Karpas-422 (cell line): ENCODE measurements at regions not wholly inside any gene's neighbourhood (a gene's known extent, or its start where the extent isn't known, plus 50 kb on each side); places are given as distances from the start of the nearest gene placed in this dataset.

Experiments used
- DNase-seq: peaks from one replicate; pipeline ENCODE4 v3.0.0-alpha.2; 2015
- H2AFZ ChIP-seq: fragments of 200-600 bp; sonication (generic); 2 replicates; pipeline ENCODE4 v1.6.1; 2014; ENCODE audit warnings: antibody characterized with exemption, low read length, mixed read lengths
- H3K27ac ChIP-seq: fragments of 200-600 bp; sonication (generic); 2 replicates; pipeline ENCODE4 v1.5.1; 2014; ENCODE audit warnings: mild to moderate bottlenecking, low read length, moderate library complexity
- H3K27me3 ChIP-seq: fragments of 200-600 bp; sonication (generic); 2 replicates; pipeline ENCODE4 v1.6.1; 2014; ENCODE audit warnings: low read length, mixed read lengths
- H3K36me3 ChIP-seq: fragments of 200-600 bp; sonication (generic); 2 replicates; pipeline ENCODE4 v1.6.1; 2014; ENCODE audit warnings: low read length, mixed read lengths; ENCODE audit not compliant: insufficient read depth
- H3K4me1 ChIP-seq: fragments of 200-600 bp; sonication (generic); 2 replicates; pipeline ENCODE4 v1.6.1; 2014; ENCODE audit warnings: mild to moderate bottlenecking, low read length, mixed read lengths
- H3K4me2 ChIP-seq: fragments of 200-600 bp; sonication (generic); 2 replicates; pipeline ENCODE4 v1.6.1; 2014; ENCODE audit warnings: low read length, low read depth, mild to moderate bottlenecking; ENCODE audit not compliant: poor library complexity, severe bottlenecking
- H3K4me3 ChIP-seq: fragments of 200-600 bp; sonication (generic); 2 replicates; pipeline ENCODE4 v1.5.1; 2014; ENCODE audit warnings: mild to moderate bottlenecking, antibody characterized with exemption, low read length, mixed read lengths
- H3K79me2 ChIP-seq: fragments of 200-600 bp; sonication (generic); 2 replicates; pipeline ENCODE4 v1.6.1; 2014; ENCODE audit warnings: mild to moderate bottlenecking, low read length, mixed read lengths
- H3K9ac ChIP-seq: fragments of 200-600 bp; sonication (generic); 2 replicates; pipeline ENCODE4 v1.6.0; 2014; ENCODE audit warnings: low read length
- H3K9me2 ChIP-seq: fragments of 200-600 bp; sonication (generic), shearing (Covaris generic); replicated peaks from 2 replicates; pipeline ENCODE4 v1.6.0; 2014; ENCODE audit warnings: mild to moderate bottlenecking, low read length, moderate library complexity; ENCODE audit not compliant: insufficient read depth
- H3K9me3 ChIP-seq: fragments of 300-700, 200-600 bp; sonication (generic); 2 replicates; pipeline ENCODE4 v1.6.1; 2014; ENCODE audit warnings: low read length, mixed read lengths
- H4K20me1 ChIP-seq: fragments of 200-600 bp; sonication (generic); 2 replicates; pipeline ENCODE4 v1.6.1; 2014; ENCODE audit warnings: mild to moderate bottlenecking, antibody characterized with exemption, low read length, low read depth; ENCODE audit not compliant: insufficient read depth

DNA sequence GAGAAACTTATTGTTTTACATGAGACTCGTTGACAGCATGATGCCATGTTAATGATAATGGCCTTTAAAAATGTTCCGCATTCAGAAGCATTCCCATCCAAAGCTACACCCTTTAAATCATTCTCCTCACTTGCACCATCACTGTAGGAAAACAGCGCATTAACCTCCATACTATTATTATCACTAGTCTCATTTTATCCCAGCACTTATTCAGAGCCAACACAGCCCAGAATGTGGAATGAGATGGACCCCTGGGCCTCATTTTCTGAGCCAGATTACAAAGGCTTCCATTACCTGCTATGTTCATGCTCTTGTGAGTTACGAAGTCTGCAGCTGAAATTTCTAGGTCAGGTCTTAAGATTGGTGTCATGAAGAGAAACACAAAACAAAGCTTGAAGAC, 159.4 kb downstream of the HS3ST3A1 start:
- Histone ChIP-seq H3K79me2 (no peaks in the 10 kb centered on the region), H3K9me2 (no peaks in the 10 kb centered on the region), H4K20me1 (no peaks in the 10 kb centered on the region), H3K9ac (no peak overlapping the region), H3K27me3 (peaks cover 5% of the 10 kb centered on the region; the same call in 1 of the 2 replicates), H3K4me2 (no peak overlapping the region), H2AFZ (no peak overlapping the region), H3K4me1 (no peaks in the 10 kb centered on the region), H3K9me3 (no peaks in the 10 kb centered on the region), H3K36me3 (no peaks in the 10 kb centered on the region), H3K27ac (no peak overlapping the region), H3K4me3 (no peak overlapping the region)
- no peak for DNase-seq

DNA sequence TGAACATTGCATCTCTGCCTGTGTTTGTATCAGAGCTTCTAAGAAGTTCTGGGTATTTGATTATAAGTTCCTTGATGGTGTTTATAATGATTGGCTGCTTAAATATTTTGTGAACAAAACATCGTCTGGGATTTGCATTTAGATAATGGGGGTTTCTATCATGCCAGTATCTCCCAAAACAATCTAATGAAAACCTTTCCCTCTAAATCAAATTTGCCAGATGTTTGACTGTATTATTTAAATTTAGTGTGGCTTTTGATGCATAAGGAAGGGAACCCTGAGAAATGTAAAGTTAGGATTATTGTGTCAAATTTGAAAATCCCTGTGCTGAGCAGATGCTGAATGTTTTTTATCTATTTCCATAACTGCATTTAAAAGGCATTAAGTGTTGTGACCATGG, 159.9 kb downstream of the HS3ST3A1 start:
- Histone ChIP-seq H3K9me2 (no peaks in the 10 kb centered on the region), H3K4me2 (no peak overlapping the region), H3K4me3 (no peak overlapping the region), H3K9ac (no peak overlapping the region), H3K4me1 (no peaks in the 10 kb centered on the region), H4K20me1 (no peaks in the 10 kb centered on the region), H3K79me2 (no peaks in the 10 kb centered on the region), H3K27ac (no peak overlapping the region), H3K27me3 (peaks cover 5% of the 10 kb centered on the region; the same call in 1 of the 2 replicates), H2AFZ (no peak overlapping the region), H3K9me3 (no peaks in the 10 kb centered on the region), H3K36me3 (no peaks in the 10 kb centered on the region)
- no peak for DNase-seq

DNA sequence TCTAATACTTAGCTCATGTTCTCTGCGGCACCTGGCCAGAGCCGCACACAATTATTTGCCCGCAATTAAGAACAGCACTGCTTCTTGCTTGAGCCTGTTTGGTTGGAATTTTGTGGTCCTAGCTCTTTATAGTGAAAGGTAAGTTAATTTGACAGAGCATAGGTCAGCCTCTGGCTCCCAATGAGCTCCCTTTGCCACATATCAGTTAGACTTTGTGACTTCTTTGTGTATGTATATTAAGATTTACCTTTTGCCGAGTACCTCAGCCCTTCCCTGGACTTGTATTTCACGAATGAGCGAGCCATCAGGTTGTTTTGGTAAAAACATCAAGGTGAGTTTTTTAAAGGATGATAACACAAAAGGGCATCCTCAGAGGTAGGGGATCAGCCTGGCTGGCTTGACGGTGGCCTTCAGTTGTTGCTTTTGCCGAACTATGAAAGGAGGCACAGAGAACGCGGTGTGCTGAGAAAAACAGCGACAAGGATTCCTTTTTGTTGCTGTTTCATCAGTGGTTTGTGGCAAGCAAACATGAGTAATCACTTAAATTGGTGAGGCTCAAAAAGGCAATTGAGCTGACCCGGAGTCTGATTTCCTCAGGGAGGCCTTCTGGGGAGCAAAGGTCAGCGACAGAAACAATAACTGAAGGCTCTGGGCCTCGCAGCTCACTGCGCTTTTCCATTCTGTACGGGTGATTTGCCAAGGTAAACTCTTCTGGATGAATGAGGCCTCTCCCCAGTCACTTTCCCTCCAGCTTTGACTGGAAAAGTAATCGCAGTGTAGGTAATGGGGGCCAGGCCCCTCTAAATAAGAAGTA, 163.6 kb downstream of the HS3ST3A1 start:
- Histone ChIP-seq H3K36me3 (no peaks in the 10 kb centered on the region), H2AFZ (no peak overlapping the region), H3K27ac (no peak overlapping the region), H3K4me3 (no peak overlapping the region), H3K9ac (no peak overlapping the region), H3K4me1 (no peaks in the 10 kb centered on the region), H3K9me2 (no peaks in the 10 kb centered on the region), H3K27me3 (no peaks in the 10 kb centered on the region), H3K9me3 (no peaks in the 10 kb centered on the region), H4K20me1 (no peaks in the 10 kb centered on the region), H3K4me2 (no peak overlapping the region), H3K79me2 (no peaks in the 10 kb centered on the region)
- no peak for DNase-seq

DNA sequence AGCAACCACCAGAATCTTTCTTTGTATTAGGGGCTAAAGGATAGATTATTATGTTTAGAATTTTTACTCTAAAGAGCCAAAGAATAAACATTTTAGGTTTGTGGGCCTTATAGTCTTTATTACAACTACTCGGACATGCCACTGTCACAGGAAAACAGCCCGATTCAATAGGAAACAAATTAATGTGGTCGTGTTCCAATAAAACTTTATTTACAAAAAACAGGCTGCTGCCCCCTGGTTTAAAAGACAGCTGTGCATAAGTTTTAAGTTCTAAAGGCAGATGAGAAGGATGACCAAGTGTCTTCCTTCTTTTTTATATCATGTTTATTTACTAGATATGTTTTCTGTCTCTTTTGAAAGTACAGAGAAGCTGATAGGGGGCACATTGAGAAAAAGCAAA, 166.5 kb downstream of the HS3ST3A1 start:
- Histone ChIP-seq H3K4me1 (no peaks in the 10 kb centered on the region), H2AFZ (no peak overlapping the region), H3K27me3 (no peaks in the 10 kb centered on the region), H3K27ac (no peak overlapping the region), H3K9me3 (no peaks in the 10 kb centered on the region), H3K4me2 (no peak overlapping the region), H3K9me2 (no peaks in the 10 kb centered on the region), H3K9ac (no peak overlapping the region), H3K36me3 (no peaks in the 10 kb centered on the region), H4K20me1 (no peaks in the 10 kb centered on the region), H3K4me3 (no peak overlapping the region), H3K79me2 (no peaks in the 10 kb centered on the region)
- no peak for DNase-seq

DNA sequence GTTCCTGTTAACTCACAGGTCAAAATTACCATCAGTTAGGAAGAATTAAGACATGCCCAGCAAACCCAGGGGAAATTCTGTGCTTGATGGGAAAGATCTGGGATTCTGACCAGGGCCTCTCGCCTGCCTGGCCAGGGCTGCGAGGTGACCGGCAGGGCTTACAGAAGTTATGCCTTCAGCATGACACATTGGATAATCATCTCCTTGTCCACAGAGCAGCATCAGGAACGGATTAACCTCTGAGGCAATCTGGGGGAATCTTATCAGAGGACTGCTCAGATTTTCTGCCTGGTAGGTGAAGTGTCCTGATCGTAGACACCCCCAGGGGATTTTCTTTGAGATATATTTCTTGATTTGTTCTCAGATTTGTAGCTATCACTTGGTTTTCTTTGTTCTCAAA, 172.5 kb downstream of the HS3ST3A1 start:
- Histone ChIP-seq H3K9me2 (no peaks in the 10 kb centered on the region), H4K20me1 (no peaks in the 10 kb centered on the region), H3K4me2 (no peak overlapping the region), H3K36me3 (no peaks in the 10 kb centered on the region), H2AFZ (no peak overlapping the region), H3K27ac (no peak overlapping the region), H3K9ac (no peak overlapping the region), H3K79me2 (no peaks in the 10 kb centered on the region), H3K4me1 (no peaks in the 10 kb centered on the region), H3K9me3 (no peaks in the 10 kb centered on the region), H3K27me3 (no peaks in the 10 kb centered on the region), H3K4me3 (no peak overlapping the region)
- no peak for DNase-seq

DNA sequence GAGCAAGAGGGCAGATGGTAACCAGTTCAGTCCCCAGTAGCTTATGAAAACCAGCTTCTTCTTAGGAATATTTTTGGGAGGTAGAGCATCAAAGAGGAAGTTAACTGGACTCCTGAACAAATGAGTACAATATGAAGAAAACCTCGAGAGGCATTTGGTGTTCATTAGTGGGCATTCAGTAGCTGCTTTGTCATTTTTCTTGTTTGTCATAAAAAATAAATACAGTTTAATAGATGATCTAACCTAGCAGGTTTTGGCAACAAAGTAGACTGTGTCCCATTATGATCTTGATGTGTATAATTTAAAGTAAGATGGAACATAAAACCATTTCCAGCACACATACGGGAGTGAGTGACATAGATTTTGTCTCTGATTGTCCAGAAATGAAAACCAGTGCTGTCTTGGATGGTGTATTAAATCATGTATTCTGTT, 173.1 kb downstream of the HS3ST3A1 start:
- Histone ChIP-seq H3K9me2 (no peaks in the 10 kb centered on the region), H3K27me3 (no peaks in the 10 kb centered on the region), H4K20me1 (no peaks in the 10 kb centered on the region), H3K4me1 (no peaks in the 10 kb centered on the region), H3K79me2 (no peaks in the 10 kb centered on the region), H3K27ac (no peak overlapping the region), H3K9ac (no peak overlapping the region), H3K4me2 (no peak overlapping the region), H3K4me3 (no peak overlapping the region), H3K9me3 (no peaks in the 10 kb centered on the region), H3K36me3 (no peaks in the 10 kb centered on the region), H2AFZ (no peak overlapping the region)
- DNase-seq: no peak

DNA sequence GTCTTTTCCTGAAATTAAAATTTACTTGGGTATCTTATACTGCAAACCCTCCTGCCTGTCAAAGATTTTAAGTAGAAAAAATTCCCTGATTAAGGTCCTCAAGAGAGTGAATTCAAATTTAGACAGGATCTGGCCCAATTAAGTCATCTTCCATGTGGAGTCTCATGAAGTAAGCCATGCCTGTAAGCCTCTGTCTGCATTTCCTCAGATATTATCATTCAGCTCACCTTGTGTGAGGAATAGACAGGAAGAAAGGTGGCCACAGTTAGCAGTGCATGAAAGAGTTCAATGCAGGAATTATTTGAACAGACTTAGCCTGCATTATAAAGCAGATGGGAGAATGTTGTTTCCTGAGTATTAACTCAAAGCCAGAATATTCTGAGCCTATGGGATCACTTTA, 174.7 kb downstream of the HS3ST3A1 start:
- Histone ChIP-seq H3K4me3 (no peak overlapping the region), H3K27ac (no peak overlapping the region), H3K79me2 (no peaks in the 10 kb centered on the region), H3K9ac (no peak overlapping the region), H3K36me3 (no peaks in the 10 kb centered on the region), H3K27me3 (no peaks in the 10 kb centered on the region), H2AFZ (no peak overlapping the region), H4K20me1 (no peaks in the 10 kb centered on the region), H3K9me2 (no peaks in the 10 kb centered on the region), H3K4me2 (no peak overlapping the region), H3K9me3 (no peaks in the 10 kb centered on the region), H3K4me1 (no peaks in the 10 kb centered on the region)
- DNase-seq: no peak

DNA sequence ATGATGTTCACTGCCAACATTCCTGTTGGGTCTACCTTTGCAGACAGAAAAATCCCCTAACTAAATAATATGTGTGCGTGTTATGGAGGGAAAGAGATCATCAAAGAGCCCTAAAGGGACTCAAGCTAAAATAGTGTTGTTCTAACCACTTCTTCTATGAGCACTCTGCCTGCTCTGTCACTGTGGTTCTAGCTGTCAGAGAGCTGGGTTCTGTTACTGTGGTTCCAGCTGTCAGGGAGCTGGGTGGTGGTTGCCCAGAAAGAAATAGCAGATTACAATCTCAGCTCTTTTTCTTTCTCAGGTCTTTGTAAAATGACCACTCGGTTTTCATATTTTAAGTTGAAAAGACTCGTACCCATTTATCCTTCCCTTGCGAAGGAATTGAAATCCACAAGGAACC, 176.3 kb downstream of the HS3ST3A1 start:
- Histone ChIP-seq H3K9me2 (no peaks in the 10 kb centered on the region), H3K9me3 (no peaks in the 10 kb centered on the region), H3K4me1 (no peaks in the 10 kb centered on the region), H3K4me3 (no peak overlapping the region), H3K4me2 (no peak overlapping the region), H2AFZ (no peak overlapping the region), H3K9ac (no peak overlapping the region), H3K79me2 (no peaks in the 10 kb centered on the region), H3K27ac (no peak overlapping the region), H3K36me3 (no peaks in the 10 kb centered on the region), H4K20me1 (no peaks in the 10 kb centered on the region), H3K27me3 (no peaks in the 10 kb centered on the region)
- no peak for DNase-seq
